Activated CD8-positive, alpha-beta memory T cell treated with anti-CD3 and anti-CD28 coated beads for 24 hours (primary cell): ENCODE measurements at regions not wholly inside any gene's neighbourhood (a gene's known extent, or its start where the extent isn't known, plus 50 kb on each side); places are given as distances from the start of the nearest gene placed in this dataset.
A peak's percentile ranks its signal among the peaks of the same experiment; 100 is the strongest.
"Not testable (repeated sequence)": the region's sequence is repeated elsewhere in the genome, so short reads cannot be mapped to it uniquely, and the experiment has no call there.

ENCODE experiments used
- DNase-seq: peaks from one replicate; pipeline ENCODE4 v3.0.0-alpha.2; 2020

DNA sequence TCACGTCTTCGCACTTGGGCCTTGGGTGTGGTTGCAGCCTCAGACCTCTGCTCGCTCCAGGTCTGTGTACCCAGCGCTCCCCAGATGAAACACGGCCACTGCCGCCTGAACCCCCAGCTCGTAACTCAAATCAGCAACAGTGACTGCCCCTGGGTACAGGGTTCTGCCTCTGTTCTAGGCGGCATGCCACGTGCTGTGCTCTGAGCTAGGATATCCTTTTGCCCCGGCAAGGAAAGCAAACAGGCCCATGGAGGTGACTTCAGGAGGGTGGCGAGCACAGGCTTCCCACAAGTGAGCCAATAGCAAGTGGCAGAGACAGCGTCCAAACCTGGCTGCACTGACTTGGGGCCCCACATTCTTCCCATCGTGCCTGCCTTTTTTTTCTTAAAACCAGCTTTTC is 96.3 kb upstream of the PZP start:
- DNase-seq = not testable (repeated sequence)

DNA sequence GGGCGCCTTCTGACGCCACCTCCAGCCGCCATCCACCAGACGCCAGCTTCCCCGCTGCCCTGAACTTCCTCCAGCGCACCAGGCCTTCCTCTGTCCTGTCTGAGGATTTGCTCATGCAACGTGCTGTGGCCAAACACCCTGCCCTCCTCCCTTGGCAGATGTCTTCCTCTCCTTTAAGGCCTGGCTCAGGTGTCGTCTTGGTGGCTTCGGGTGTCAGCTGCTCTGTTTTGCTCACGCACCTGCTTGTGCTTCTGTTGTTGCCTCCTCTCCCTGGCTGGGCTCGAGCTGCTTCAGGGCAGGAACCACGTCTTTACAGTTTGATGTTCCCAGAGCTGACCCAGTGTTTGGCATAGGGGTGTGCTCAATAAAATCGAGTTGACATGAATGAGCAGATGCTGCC is 87.7 kb upstream of the PZP start:
- not testable (repeated sequence) for DNase-seq

DNA sequence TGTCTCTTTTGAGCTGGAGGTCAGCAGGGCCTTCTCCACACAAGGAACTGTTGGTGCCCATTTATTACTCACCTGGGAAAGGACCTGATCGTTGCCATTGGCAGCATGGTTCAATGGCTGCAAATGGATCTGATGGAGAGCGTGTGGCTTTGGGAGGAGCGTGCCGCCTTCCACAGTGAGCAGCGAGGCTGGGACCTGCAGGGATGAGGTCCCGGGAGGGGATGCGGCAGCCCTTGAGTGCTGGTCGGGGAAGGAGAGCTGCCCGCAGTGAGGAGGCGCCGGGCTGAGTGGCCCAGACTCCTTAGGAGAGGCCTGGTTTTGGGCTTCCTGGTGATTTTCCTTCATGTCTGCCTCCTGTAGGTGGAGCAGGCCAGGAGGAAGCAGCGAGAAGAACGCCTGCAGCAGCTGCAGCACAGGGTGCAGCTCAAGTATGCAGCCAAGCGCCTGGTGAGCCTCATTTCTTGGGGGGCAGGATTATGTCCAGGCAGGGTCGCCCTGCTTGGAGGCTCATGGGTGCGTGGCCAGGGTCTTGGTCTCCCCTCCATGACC is 86.0 kb upstream of the PZP start:
- not testable (repeated sequence) for DNase-seq

DNA sequence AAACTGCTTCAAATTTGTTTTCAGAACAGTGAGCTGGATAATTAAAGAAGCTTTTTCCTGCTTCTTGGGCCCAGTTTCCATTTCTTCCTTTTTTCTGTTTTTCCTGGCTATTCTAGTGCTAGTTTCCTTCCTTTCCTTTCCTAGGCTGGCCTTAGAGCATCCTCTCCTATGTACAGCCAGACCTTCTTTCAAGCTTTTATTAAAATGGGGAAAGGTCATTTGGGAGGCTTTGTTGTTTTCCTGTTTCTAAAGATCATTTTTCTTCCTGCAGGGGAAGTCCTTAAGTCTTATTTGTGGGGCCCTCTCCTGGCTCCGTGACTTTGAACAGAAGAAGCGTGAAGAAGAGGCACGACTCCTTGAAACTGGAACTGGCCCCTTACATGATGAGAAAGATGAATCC is 85.2 kb upstream of the PZP start:
- DNase-seq = not testable (repeated sequence)

DNA sequence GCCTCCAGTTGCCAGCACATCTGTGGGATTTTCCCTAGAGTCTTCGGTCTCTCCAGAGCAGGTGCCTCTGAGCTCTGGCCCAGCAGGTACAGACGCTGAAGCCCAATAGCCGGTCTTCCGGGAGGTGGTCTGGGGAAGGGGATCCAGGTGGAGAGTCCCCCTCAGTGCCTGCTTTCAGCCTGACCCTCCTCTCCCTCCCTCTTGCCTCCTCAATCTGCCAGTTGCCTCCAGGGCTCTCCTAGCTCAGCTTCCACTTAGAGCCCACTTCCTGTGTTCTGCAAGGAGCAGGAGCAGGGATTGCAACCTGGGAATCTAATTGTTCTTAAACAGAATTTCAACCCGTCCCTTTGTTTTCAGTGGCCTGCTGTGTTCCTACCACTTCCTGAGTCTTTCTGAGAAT is 81.8 kb upstream of the PZP start:
- DNase-seq = not testable (repeated sequence)

DNA sequence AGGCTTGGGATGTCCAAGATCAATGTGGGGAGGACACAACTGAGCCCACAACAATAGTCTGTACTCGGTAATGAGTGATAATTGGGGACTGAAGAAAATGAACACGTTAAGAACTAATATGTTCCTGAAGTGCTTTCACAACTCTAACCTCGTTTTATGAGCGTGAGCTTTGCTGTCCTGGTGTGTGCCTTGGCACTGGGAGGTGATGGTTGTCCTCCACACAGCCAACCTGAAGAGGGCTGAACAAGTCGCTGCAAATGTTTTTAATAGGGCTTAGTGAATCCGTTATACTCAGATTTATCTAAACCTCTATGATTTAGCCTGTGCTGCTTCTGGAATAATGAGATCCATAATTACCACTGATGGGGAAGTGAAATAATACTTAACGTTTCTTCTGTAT is 76.5 kb upstream of the PZP start:
- DNase-seq = not testable (repeated sequence)

DNA sequence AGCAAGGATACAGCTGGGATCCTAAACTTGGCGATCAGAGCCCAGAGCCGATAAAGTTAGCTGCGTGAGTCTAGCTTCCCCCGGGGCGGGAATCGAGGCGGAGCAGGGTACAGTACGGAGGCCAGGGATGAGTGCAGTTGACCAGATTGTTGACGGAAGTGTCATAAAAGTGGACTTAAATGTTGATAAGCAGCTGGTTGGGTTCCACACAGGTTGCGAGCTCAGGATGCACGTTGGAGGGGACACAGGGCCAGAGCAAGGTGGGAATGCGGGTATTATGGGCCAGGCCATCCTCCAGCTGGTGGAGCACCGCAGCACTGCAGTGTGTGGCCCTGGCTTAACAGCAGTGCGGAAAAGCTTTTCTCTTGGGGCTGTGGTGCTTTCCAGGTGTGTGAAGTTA is 76.0 kb upstream of the PZP start:
- DNase-seq = peak; percentile 60

DNA sequence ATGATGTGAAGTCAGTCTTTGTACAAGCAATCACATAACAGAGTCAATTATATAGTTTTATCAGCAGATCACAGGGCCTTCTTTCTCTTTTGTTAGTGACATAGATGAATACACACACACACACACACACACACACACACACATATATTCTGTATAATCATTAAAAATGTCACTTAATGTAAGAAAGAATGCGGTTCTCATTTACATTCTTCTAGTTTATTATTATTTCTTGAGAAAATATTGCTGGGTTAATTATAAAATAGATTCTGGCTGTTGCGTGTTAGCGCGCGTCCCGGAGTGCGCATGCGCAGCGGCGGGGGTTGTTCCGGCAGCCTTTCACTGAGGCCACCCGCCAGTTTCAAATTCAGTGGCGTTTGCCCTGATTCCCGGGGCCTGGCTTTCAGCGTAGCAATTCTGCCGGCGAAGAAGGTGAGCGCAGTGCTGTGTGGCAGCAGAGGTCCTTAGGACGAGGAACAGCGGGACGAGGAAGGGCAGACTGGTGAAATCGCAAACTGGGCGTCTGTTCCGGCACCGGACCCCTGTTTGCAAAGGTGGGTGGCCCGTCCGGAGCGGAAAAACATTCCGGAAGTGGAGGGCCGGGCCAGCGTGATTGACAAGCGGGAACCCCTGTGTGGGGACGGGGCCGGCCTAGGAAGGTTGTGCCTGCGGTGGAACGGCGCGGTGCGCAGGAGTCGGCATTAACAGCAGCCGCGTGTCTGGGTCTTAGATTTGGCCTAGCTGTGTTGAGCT is 75.3 kb upstream of the PZP start:
- DNase-seq = peak; percentile 84

DNA sequence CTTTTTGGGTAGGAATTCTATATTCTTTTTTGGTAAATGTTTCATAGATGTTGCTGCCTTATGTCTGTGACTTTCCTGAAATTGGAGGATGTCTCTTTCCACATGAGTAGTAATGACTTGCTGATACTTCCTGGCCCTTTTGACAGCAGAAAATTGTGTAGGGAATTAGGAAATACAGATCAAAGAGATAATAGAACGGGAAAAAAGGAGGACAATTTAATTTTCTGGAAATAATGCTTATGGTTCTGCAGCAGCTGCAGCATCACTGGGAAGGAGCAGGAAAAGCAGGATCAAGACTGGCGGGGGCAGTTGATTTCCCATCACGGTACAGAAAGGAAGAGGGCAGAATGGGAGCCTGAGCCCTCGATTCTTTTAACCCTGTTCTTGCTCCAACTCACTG is 68.8 kb upstream of the PZP start:
- DNase-seq = no peak

DNA sequence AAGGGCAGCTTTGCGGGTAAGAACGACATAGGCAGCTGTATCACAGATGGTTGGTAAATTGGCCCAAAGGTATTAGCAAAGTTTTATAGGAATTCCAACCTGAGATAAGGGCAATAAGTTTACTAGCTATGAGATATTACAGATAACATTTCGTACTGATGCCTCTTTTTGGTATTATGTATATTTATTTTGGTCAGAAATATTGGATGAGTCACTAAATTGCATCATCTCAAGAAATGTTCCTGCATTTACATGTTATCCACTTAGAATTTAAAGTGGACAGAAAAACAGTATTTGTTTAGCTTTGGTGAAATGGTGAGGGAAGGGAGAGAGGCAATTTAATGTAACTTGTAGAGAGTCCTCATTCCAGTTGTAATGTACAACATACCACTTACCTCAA is 65.1 kb upstream of the PZP start:
- no peak for DNase-seq

DNA sequence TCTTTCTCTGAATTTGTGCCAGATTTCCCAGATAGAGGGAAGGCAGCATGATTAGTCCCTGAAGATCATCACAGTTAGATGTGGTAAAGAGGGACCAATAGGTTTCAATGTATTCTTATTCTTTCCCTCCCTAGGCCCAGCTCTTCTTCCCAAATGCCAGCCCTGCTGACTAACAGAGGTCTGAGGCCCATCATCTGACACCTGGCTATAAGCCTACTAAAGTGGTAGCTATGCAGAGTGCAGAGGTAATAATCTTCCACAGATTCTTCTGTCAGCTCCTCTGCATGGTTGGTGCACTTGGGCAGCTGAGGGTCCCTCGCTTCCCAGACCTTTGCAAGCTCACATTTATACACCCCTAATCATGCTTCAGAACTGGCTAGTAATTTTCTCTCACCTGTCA is 63.7 kb upstream of the PZP start:
- DNase-seq = no peak

DNA sequence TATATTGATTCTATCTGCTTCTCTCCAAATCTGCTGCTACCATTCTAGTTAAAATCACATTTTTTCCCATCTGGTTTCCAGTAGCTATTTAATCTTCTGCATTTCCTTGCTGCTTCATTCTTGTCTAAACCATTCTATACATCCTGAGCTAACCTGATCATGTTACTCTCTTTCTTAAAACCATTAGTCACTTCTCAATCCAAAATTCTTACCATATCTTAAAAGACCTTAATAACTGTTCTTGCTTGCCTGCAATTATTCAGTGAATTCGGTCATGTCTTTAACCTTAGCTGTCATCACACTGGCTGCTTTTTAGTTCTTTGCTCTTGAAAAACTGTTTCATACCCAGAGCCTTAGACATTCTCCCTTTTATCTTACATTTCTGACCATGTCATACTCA is 56.4 kb upstream of the PZP start:
- no peak for DNase-seq

DNA sequence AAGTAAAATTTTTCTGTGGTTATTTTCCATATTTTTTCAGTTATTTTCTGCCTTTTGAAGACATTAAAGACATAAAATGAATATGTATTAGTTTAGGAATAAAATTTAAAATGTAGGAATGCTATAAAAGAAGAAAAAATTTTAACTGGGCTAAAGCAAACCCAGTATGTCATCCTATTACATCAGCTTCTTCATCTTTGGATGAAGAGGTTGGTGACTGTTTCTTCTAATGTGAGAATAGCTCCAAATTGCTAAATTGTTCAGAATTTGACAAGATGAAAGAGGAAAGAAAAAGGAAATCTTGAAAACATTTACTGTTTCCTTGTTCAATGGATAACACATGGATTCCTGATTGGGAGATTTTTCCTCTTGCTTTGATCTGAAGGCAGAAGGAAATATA is 52.7 kb upstream of the PZP start:
- DNase-seq = no peak

DNA sequence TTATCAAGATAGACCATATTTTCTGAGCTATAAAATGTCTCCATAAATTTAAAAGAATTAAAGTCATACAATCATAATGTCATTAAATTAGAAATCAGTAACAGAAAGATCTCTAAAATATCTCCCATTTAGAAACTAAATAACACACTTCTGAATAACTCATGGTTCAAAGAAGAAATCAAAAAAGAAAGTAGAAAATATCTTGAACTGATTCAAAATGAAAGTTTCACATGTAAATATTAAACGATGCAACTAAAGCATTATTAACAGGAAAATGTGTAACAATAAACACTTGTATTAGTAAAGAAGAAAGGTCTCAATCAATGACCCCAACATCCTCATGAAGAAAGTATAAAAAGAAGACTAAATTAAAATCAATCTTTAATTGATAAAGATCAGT is 50.5 kb upstream of the PZP start:
- no peak for DNase-seq
